DND-41 (cell line): ENCODE measurements at regions not wholly inside any gene's neighbourhood (a gene's known extent, or its start where the extent isn't known, plus 50 kb on each side); places are given as distances from the start of the nearest gene placed in this dataset.

Experiments
- ATAC-seq: fragments of 200-7000 bp; cut with Tn5 transposase; 3 replicates; pipeline ENCODE4 v1.9.1; 2021; ENCODE audit warnings: low read depth; ENCODE audit not compliant: insufficient read depth
- DNase-seq: peaks from one replicate; pipeline ENCODE4 v3.0.0-alpha.2; 2020
- H2AFZ ChIP-seq: 2 replicates; pipeline ENCODE4 v1.6.0; 2012; ENCODE audit warnings: low read depth, low read length
- H3K27ac ChIP-seq: 2 replicates; pipeline ENCODE4 v1.5.1; 2012; ENCODE audit warnings: low read length, inconsistent platforms
- H3K27me3 ChIP-seq: fragments of 200-600 bp; sonication (generic); 2 replicates; pipeline ENCODE4 v1.6.0; 2012; ENCODE audit warnings: low read length, mild to moderate bottlenecking, inconsistent platforms; ENCODE audit not compliant: insufficient read depth, poor library complexity
- H3K36me3 ChIP-seq: 2 replicates; pipeline ENCODE4 v1.5.1; 2012; ENCODE audit warnings: low read length, inconsistent platforms; ENCODE audit not compliant: insufficient read depth
- H3K4me1 ChIP-seq: 2 replicates; pipeline ENCODE4 v1.5.1; 2012; ENCODE audit warnings: mild to moderate bottlenecking, low read length; ENCODE audit not compliant: insufficient read depth
- H3K4me2 ChIP-seq: 2 replicates; pipeline ENCODE4 v1.6.0; 2012; ENCODE audit warnings: mild to moderate bottlenecking, moderate library complexity, low read length, inconsistent platforms; ENCODE audit not compliant: insufficient read depth
- H3K4me3 ChIP-seq, 2 experiments: fragments of 200-600 bp in 1 of 2; shearing (Covaris generic) in 1 of 2; 2 replicates each; pipeline ENCODE4 v1.5.1; 2012 to 2016; ENCODE audit warnings: inconsistent platforms in 2 of 2, low read length in 2 of 2, mild to moderate bottlenecking in 2 of 2, low read depth in 1 of 2, moderate library complexity in 1 of 2
- H3K79me2 ChIP-seq: 2 replicates; pipeline ENCODE4 v1.6.0; 2012; ENCODE audit warnings: low read length, inconsistent platforms; ENCODE audit not compliant: insufficient read depth
- H3K9ac ChIP-seq: 2 replicates; pipeline ENCODE4 v1.6.0; 2012; ENCODE audit warnings: low read depth, mild to moderate bottlenecking, inconsistent platforms, low read length, moderate library complexity
- H3K9me3 ChIP-seq: 2 replicates; pipeline ENCODE4 v1.5.1; 2012; ENCODE audit warnings: low read length, moderate library complexity, mild to moderate bottlenecking, inconsistent platforms; ENCODE audit not compliant: insufficient read depth, severe bottlenecking
- H4K20me1 ChIP-seq: 2 replicates; pipeline ENCODE4 v1.6.0; 2012; ENCODE audit warnings: low read length; ENCODE audit not compliant: insufficient read depth
- EZH2 ChIP-seq: IDR thresholded peaks from 3 replicates; pipeline ENCODE4 v1.6.1; 2012; ENCODE audit warnings: borderline replicate concordance, low read depth, mild to moderate bottlenecking, moderate library complexity, low read length, inconsistent platforms; ENCODE audit not compliant: severe bottlenecking
- TF ChIP-seq, protein P1 (sequence below): IDR thresholded peaks from 2 replicates; pipeline ENCODE4 v1.5.1; 2012; ENCODE audit warnings: borderline replicate concordance, low read length, moderate library complexity, mild to moderate bottlenecking; ENCODE audit not compliant: poor library complexity, severe bottlenecking; ENCODE audit errors: extremely low read depth

DNA sequence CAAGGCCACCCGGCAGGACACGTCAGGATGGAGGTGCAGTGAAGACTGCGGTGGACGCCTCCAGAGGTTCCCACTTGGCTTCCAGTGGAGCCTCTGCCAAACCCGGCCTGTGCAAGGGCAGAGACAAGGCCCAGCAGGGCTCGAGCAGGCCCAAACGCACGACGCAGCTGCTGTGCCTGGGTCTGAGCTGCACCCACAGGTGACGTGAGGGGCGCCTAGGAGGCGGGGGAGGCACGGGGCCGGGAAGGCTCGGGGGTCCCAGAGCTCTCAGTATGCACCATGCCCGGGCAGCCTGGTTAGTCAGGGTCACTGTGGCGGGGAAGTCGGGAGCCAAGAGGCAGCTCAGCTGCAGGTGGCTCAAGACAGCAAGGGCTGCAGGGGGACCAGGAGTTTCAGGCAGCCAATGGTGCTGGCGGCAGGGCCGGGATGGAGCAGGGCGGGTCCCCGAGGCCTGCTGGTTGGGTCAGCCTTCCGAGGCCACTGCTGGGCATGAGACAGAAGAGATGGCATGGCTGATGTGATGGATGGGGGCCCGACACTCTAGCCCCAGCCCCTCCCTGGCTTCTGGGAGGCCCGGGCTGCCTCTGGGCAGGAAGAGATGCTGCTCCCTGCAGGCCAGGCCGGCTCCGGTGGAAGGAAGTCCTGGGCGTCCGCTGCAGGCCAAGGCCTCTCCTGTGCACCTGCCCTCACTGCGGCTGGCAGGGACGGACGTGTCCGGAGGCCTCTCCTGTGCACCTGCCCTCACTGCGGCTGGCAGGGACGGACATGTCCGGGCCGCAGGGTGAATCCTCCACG is 72.2 kb upstream of the CFAP46 start:
- no peak for DNase-seq
- Histone ChIP-seq H3K27ac (no peak overlapping the region), H3K36me3 (no peaks in the 10 kb centered on the region), H4K20me1 (no peaks in the 10 kb centered on the region), H3K9me3 (no peaks in the 10 kb centered on the region), H3K79me2 (no peaks in the 10 kb centered on the region), H3K4me3 (no peak overlapping the region), H2AFZ (no peak overlapping the region), H3K9ac (no peak overlapping the region), H3K4me2 (no peak overlapping the region), H3K27me3 (no peaks in the 10 kb centered on the region), H3K4me1 (no peaks in the 10 kb centered on the region)
- ATAC-seq: no peak
- TF ChIP-seq EZH2: no peak
- TF ChIP-seq, protein P1, sequence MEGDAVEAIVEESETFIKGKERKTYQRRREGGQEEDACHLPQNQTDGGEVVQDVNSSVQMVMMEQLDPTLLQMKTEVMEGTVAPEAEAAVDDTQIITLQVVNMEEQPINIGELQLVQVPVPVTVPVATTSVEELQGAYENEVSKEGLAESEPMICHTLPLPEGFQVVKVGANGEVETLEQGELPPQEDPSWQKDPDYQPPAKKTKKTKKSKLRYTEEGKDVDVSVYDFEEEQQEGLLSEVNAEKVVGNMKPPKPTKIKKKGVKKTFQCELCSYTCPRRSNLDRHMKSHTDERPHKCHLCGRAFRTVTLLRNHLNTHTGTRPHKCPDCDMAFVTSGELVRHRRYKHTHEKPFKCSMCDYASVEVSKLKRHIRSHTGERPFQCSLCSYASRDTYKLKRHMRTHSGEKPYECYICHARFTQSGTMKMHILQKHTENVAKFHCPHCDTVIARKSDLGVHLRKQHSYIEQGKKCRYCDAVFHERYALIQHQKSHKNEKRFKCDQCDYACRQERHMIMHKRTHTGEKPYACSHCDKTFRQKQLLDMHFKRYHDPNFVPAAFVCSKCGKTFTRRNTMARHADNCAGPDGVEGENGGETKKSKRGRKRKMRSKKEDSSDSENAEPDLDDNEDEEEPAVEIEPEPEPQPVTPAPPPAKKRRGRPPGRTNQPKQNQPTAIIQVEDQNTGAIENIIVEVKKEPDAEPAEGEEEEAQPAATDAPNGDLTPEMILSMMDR: no peak

DNA sequence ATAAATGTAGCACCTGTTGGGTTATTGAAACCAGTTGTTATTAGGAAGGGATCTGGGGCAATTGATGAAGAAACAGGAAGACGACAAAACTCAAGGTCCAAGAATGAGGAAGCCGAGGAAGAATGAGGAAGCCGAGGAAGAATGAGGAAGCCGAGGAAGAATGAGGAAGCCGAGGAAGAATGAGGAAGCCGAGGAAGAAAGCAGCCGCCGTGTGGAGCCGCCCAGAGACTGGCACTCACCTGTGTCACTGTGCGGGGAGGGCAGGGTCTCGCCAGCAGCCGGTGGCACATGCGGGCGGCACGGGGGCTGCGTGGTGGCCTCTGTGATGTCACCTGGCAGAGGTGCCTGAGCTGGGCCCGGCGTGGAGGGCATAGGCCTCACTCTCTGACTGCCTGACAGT is 71.1 kb upstream of the CFAP46 start:
- no peaks in the 10 kb centered on the region for H3K9me3 ChIP-seq
- no peaks in the 10 kb centered on the region for H3K27me3 ChIP-seq
- H2AFZ ChIP-seq: no peak overlapping the region
- DNase-seq: no peak
- H4K20me1 ChIP-seq: no peaks in the 10 kb centered on the region
- H3K4me1 ChIP-seq: no peaks in the 10 kb centered on the region
- no peaks in the 10 kb centered on the region for H3K79me2 ChIP-seq
- no peak for ATAC-seq
- no peak overlapping the region for H3K4me2 ChIP-seq
- no peak overlapping the region for H3K4me3 ChIP-seq
- TF ChIP-seq, protein P1: no peak
- no peak for TF ChIP-seq EZH2
- H3K36me3 ChIP-seq: no peaks in the 10 kb centered on the region
- H3K27ac ChIP-seq: no peak overlapping the region
- no peak overlapping the region for H3K9ac ChIP-seq

DNA sequence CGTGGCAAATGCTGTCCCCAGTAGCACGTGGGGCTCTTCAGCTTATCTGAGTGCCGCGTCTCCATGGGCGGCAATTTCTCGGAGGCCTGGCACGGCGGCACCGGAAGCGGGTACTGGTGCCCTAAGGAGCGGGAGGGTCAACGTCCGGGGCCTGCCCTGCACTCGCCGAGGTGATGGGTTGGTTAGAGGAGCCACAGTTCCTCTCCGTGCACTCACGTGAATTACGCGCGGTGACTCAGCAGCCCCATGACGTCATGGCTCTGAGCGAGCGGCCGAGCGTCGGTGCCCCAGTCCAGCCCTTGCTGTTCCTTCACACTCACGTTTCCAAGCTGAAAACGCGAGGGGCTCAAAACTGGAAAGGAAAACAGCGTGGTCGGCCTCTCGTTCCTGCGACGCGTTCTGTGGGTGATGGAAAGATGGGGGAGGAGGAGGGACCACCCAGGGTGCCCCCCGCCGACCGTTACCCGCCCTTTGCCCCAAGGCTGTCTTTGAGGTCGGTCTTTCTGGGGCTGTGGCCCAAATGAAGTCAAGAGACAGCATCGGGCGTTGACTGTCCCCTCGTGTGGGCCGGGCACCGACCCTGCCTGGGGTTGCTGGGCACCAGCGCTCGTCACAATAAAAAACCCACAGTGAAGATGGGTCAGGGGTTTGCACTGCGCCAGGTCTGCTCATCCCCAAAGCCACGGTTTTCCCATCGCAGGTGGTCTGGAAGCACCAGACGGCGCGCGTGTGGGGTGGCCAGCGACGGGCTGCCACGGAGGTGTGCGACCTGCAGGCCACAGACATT is 70.4 kb upstream of the CFAP46 start:
- Histone ChIP-seq H2AFZ (no peak overlapping the region), H3K4me2 (no peak overlapping the region), H3K4me3 (no peak overlapping the region), H3K9ac (no peak overlapping the region), H3K36me3 (no peaks in the 10 kb centered on the region), H3K27me3 (no peaks in the 10 kb centered on the region), H3K27ac (no peak overlapping the region), H4K20me1 (no peaks in the 10 kb centered on the region), H3K9me3 (no peaks in the 10 kb centered on the region), H3K4me1 (no peaks in the 10 kb centered on the region), H3K79me2 (no peaks in the 10 kb centered on the region)
- ATAC-seq (no peak), DNase-seq (no peak)
- TF ChIP-seq EZH2: no peak
- TF ChIP-seq, protein P1: no peak
